NCI-H446 (cell line): ENCODE measurements at regions not wholly inside any gene's neighbourhood (a gene's known extent, or its start where the extent isn't known, plus 50 kb on each side); places are given as distances from the start of the nearest gene placed in this dataset.
"Not testable (repeated sequence)": the region's sequence is repeated elsewhere in the genome, so short reads cannot be mapped to it uniquely, and the experiment has no call there.

Experiments
- DNase-seq, 2 experiments: peaks; one replicate each; lab custom pipeline; 2025; lab: John Stamatoyannopoulos, UW

GRCh38 chr20:29320216-29320949 is 1937.1 kb upstream of the DEFB115 start:
- not testable (repeated sequence) for DNase-seq

- DNase-seq, result not testable (repeated sequence)
Observed at GRCh38 chr20:29323631-29324515, 1933.6 kb upstream of the DEFB115 start.

GRCh38 chr20:29324516-29325303 is 1932.8 kb upstream of the DEFB115 start:
- not testable (repeated sequence) for DNase-seq

- DNase-seq, result no peak
Observed at GRCh38 chr20:29325304-29325640, 1932.2 kb upstream of the DEFB115 start.

- not testable (repeated sequence) for DNase-seq
Observed at GRCh38 chr20:29325781-29326180, 1931.7 kb upstream of the DEFB115 start.

GRCh38 chr20:29326376-29327070 is 1930.9 kb upstream of the DEFB115 start:
- DNase-seq, result no peak

- DNase-seq, result peak; percentile 2 to 64
Observed at GRCh38 chr20:29327600-29328420, 1929.7 kb upstream of the DEFB115 start.

GRCh38 chr20:29330429-29331115 is 1926.9 kb upstream of the DEFB115 start:
- DNase-seq, result not testable (repeated sequence)

- no peak for DNase-seq
Observed at GRCh38 chr20:29349836-29350235, 1907.6 kb upstream of the DEFB115 start.

GRCh38 chr20:29375937-29376336 is 1881.5 kb upstream of the DEFB115 start:
- not testable (repeated sequence) for DNase-seq

GRCh38 chr20:29392853-29393252 is 1864.6 kb upstream of the DEFB115 start:
- not testable (repeated sequence) for DNase-seq

- no peak for DNase-seq
Observed at GRCh38 chr20:29408034-29408695, 1849.3 kb upstream of the DEFB115 start.

- DNase-seq, result not testable (repeated sequence)
Observed at GRCh38 chr20:29408707-29409106, 1848.8 kb upstream of the DEFB115 start.

GRCh38 chr20:29409160-29409689 is 1848.2 kb upstream of the DEFB115 start:
- not testable (repeated sequence) for DNase-seq

GRCh38 chr20:29409833-29410805 is 1847.3 kb upstream of the DEFB115 start:
- no peak for DNase-seq

- no peak for DNase-seq
Observed at GRCh38 chr20:29410806-29411457, 1846.5 kb upstream of the DEFB115 start.

GRCh38 chr20:29411458-29411820 is 1846.0 kb upstream of the DEFB115 start:
- not testable (repeated sequence) for DNase-seq

- DNase-seq, result no peak
Observed at GRCh38 chr20:29419378-29419777, 1838.1 kb upstream of the DEFB115 start.
